H9 (cell line): ENCODE measurements at regions not wholly inside any gene's neighbourhood (a gene's known extent, or its start where the extent isn't known, plus 50 kb on each side); places are given as distances from the start of the nearest gene placed in this dataset.

Source experiments
- DNase-seq: peaks from one replicate; pipeline ENCODE4 v3.0.0-alpha.2; 2017
- H2AFZ ChIP-seq: one replicate; pipeline ENCODE4 v1.6.1; 2013; ENCODE audit warnings: mild to moderate bottlenecking, low read length, control low read depth, moderate library complexity
- H2AK5ac ChIP-seq: 2 replicates; pipeline ENCODE4 v1.6.1; 2013; ENCODE audit warnings: low read length, control low read depth, mixed read lengths; ENCODE audit not compliant: insufficient read length
- H2BK120ac ChIP-seq: one replicate; pipeline ENCODE4 v1.6.1; 2013; ENCODE audit warnings: low read depth, mild to moderate bottlenecking, low read length, control low read depth, inconsistent platforms; ENCODE audit not compliant: poor library complexity, severe bottlenecking
- H2BK12ac ChIP-seq: 2 replicates; pipeline ENCODE4 v1.6.1; 2013; ENCODE audit warnings: low read length, control low read depth, mixed read lengths, low read depth; ENCODE audit not compliant: insufficient read length
- H2BK15ac ChIP-seq: 2 replicates; pipeline ENCODE4 v1.6.1; 2013; ENCODE audit warnings: low read depth, low read length, control low read depth
- H2BK20ac ChIP-seq: one replicate; pipeline ENCODE4 v1.6.1; 2013; ENCODE audit warnings: low read depth, mild to moderate bottlenecking, low read length, control low read depth, inconsistent platforms; ENCODE audit not compliant: poor library complexity, severe bottlenecking
- H2BK5ac ChIP-seq: 2 replicates; pipeline ENCODE4 v1.6.1; 2013; ENCODE audit warnings: low read length, control low read depth, mixed read lengths; ENCODE audit not compliant: insufficient read length
- H3K14ac ChIP-seq: 2 replicates; pipeline ENCODE4 v1.6.1; 2013; ENCODE audit warnings: low read length, control low read depth; ENCODE audit not compliant: insufficient read depth
- H3K18ac ChIP-seq: 2 replicates; pipeline ENCODE4 v1.6.1; 2013; ENCODE audit warnings: low read depth, mild to moderate bottlenecking, mixed read lengths, low read length, control low read depth; ENCODE audit not compliant: insufficient read length
- H3K23ac ChIP-seq: 2 replicates; pipeline ENCODE4 v1.6.1; 2013; ENCODE audit warnings: low read length, control low read depth, mixed read lengths, low read depth; ENCODE audit not compliant: insufficient read length
- H3K23me2 ChIP-seq: 2 replicates; pipeline ENCODE4 v1.6.1; 2013; ENCODE audit warnings: low read depth, mild to moderate bottlenecking, mixed read lengths, low read length, control low read depth; ENCODE audit not compliant: insufficient read length, poor library complexity, severe bottlenecking
- H3K27ac ChIP-seq: 2 replicates; pipeline ENCODE4 v1.5.1; 2013; ENCODE audit warnings: low read length, control low read depth, mixed read lengths, low read depth; ENCODE audit not compliant: insufficient read length
- H3K27me3 ChIP-seq: 2 replicates; pipeline ENCODE4 v1.6.1; 2013; ENCODE audit warnings: low read length, control low read depth, inconsistent platforms; ENCODE audit not compliant: insufficient read depth
- H3K4ac ChIP-seq: 2 replicates; pipeline ENCODE4 v1.6.1; 2013; ENCODE audit warnings: low read depth, mild to moderate bottlenecking, control low read depth, inconsistent platforms, low read length, moderate library complexity
- H3K4me1 ChIP-seq: 2 replicates; pipeline ENCODE4 v1.6.1; 2013; ENCODE audit warnings: low read length, control low read depth, inconsistent platforms; ENCODE audit not compliant: insufficient read depth
- H3K4me2 ChIP-seq: 2 replicates; pipeline ENCODE4 v1.6.1; 2013; ENCODE audit warnings: low read length, control low read depth, mixed read lengths; ENCODE audit not compliant: insufficient read length, insufficient read depth
- H3K56ac ChIP-seq: 2 replicates; pipeline ENCODE4 v1.6.1; 2013; ENCODE audit warnings: low read depth, mild to moderate bottlenecking, mixed read lengths, low read length, control low read depth; ENCODE audit not compliant: insufficient read length
- H3K79me1 ChIP-seq: 2 replicates; pipeline ENCODE4 v1.6.1; 2013; ENCODE audit warnings: low read depth, mild to moderate bottlenecking, moderate library complexity, low read length, control low read depth, inconsistent platforms; ENCODE audit not compliant: insufficient read depth, poor library complexity, severe bottlenecking
- H3K79me2 ChIP-seq: 2 replicates; pipeline ENCODE4 v1.6.1; 2013; ENCODE audit warnings: low read length, control low read depth, inconsistent platforms; ENCODE audit not compliant: insufficient read depth
- H3K9ac ChIP-seq: 2 replicates; pipeline ENCODE4 v1.6.1; 2013; ENCODE audit warnings: low read length, control low read depth, mixed read lengths; ENCODE audit not compliant: insufficient read length; ENCODE audit errors: extremely low read depth
- H3K9me3 ChIP-seq: one replicate; pipeline ENCODE4 v1.6.1; 2013; ENCODE audit warnings: low read depth, low read length, inconsistent platforms; ENCODE audit not compliant: control insufficient read depth
- H3T11ph ChIP-seq: one replicate; pipeline ENCODE4 v1.6.1; 2013; ENCODE audit warnings: mild to moderate bottlenecking, low read length, control low read depth, inconsistent platforms
- H4K20me1 ChIP-seq: one replicate; pipeline ENCODE4 v1.6.1; 2013; ENCODE audit not compliant: control insufficient read depth, insufficient read length, insufficient read depth
- H4K5ac ChIP-seq: 2 replicates; pipeline ENCODE4 v1.6.1; 2013; ENCODE audit warnings: low read depth, mild to moderate bottlenecking, mixed read lengths, low read length, control low read depth; ENCODE audit not compliant: insufficient read length
- H4K8ac ChIP-seq: replicated peaks from 2 replicates; pipeline ENCODE4 v1.6.1; 2013; ENCODE audit warnings: low read length, control low read depth, mixed read lengths, low read depth; ENCODE audit not compliant: insufficient read length
- H4K91ac ChIP-seq: 2 replicates; pipeline ENCODE4 v1.6.1; 2013; ENCODE audit warnings: low read depth, mild to moderate bottlenecking, moderate library complexity, mixed read lengths, low read length, control low read depth; ENCODE audit not compliant: insufficient read length
- H3K27ac Mint-ChIP-seq, 3 experiments: 2 replicates in 2 of 3; 3 replicates in 1 of 3; pipeline ENCODE4 v1.8.0; 2020 to 2021; ENCODE audit warnings: mixed read lengths in 3 of 3, mild to moderate bottlenecking in 1 of 3, moderate library complexity in 1 of 3
- H3K27me3 Mint-ChIP-seq: 2 replicates; pipeline ENCODE4 v1.8.0; 2021; ENCODE audit warnings: low read depth, mild to moderate bottlenecking, moderate library complexity, mixed read lengths
- H3K36me3 Mint-ChIP-seq, 3 experiments: 2 replicates in 2 of 3; 3 replicates in 1 of 3; pipeline ENCODE4 v1.8.0; 2020 to 2021; ENCODE audit warnings: low read depth in 3 of 3, mixed read lengths in 3 of 3; ENCODE audit not compliant: insufficient read depth in 1 of 3
- H3K4me1 Mint-ChIP-seq, 2 experiments: 2 replicates each; pipeline ENCODE4 v1.8.0; 2020; ENCODE audit warnings: mixed read lengths in 2 of 2
- H3K4me3 Mint-ChIP-seq, 2 experiments: 2 replicates in 1 of 2; 3 replicates in 1 of 2; pipeline ENCODE4 v1.8.0; 2020 to 2021; ENCODE audit warnings: mild to moderate bottlenecking in 2 of 2, mixed read lengths in 2 of 2, moderate library complexity in 1 of 2
- H3K9me3 Mint-ChIP-seq, 2 experiments: 2 replicates in 1 of 2; 3 replicates in 1 of 2; pipeline ENCODE4 v1.8.0; 2020; ENCODE audit warnings: mild to moderate bottlenecking in 2 of 2, mixed read lengths in 2 of 2, moderate library complexity in 1 of 2
- CTCF ChIP-seq: fragments of 200-600 bp; sonication (generic); conservative IDR thresholded peaks from 3 replicates; pipeline ENCODE4 v1.8.0; 2021; ENCODE audit warnings: antibody characterized with exemption, mild to moderate bottlenecking
- whole genome bisulfite sequencing: extraction: QIAGEN DNeasy Blood & Tissue Kit; methylation state at CpG from one replicate; pipeline ENCODE4 v1.1.7; 2013; ENCODE audit warnings: missing lambda C conversion rate, low lambda C conversion rate, mixed read lengths; ENCODE audit not compliant: insufficient read length; ENCODE audit errors: extremely low coverage; 5-methylcytosine and 5-hydroxymethylcytosine counted together

- no peak overlapping the region for H2BK120ac ChIP-seq
- Mint-ChIP-seq H3K27ac (no peak overlapping the region; a peak in 1 of 7 replicates), H3K9me3 (no peaks in the 10 kb centered on the region; a peak in 1 of 5 replicates), H3K27me3 (no peaks in the 10 kb centered on the region), H3K4me1 (peaks cover 37 to 39% of the 10 kb centered on the region in 2 experiments), H3K4me3 (no peak overlapping the region), H3K36me3 (no peaks in the 10 kb centered on the region)
- H4K5ac ChIP-seq: no peak overlapping the region
- H3K14ac ChIP-seq: no peak overlapping the region
- no peaks in the 10 kb centered on the region for H3K79me1 ChIP-seq
- H3K27me3 ChIP-seq: no peaks in the 10 kb centered on the region
- no peaks in the 10 kb centered on the region for H3K79me2 ChIP-seq
- no peak overlapping the region for H3K18ac ChIP-seq
- H3K4me2 ChIP-seq: no peak overlapping the region
- peaks cover 12% of the 10 kb centered on the region for H3K4me1 ChIP-seq
- H3K23ac ChIP-seq: no peak overlapping the region
- TF ChIP-seq CTCF: no peak
- WGBS: no CpG with 5 or more reads among the region's 4 CpGs
- H4K91ac ChIP-seq: no peak overlapping the region
- no peak overlapping the region for H4K8ac ChIP-seq
- DNase-seq: no peak
- H2BK20ac ChIP-seq: no peak overlapping the region
- H3K9me3 ChIP-seq: no peaks in the 10 kb centered on the region
- no peak overlapping the region for H2BK15ac ChIP-seq
- H3T11ph ChIP-seq: no peak overlapping the region
- no peak overlapping the region for H3K9ac ChIP-seq
- H3K4ac ChIP-seq: no peak overlapping the region
- no peak overlapping the region for H2BK5ac ChIP-seq
- H2AFZ ChIP-seq: no peak overlapping the region
- H3K27ac ChIP-seq: no peak overlapping the region
- H4K20me1 ChIP-seq: no peaks in the 10 kb centered on the region
- H3K23me2 ChIP-seq: no peaks in the 10 kb centered on the region
- no peak overlapping the region for H3K56ac ChIP-seq
- H2BK12ac ChIP-seq: no peak overlapping the region
- H2AK5ac ChIP-seq: no peak overlapping the region
Observed at GRCh38 chr3:181912384-181912783, 200.7 kb downstream of the SOX2 start.
